GM21526 (cell line): ENCODE measurements at regions not wholly inside any gene's neighbourhood (a gene's known extent, or its start where the extent isn't known, plus 50 kb on each side); places are given as distances from the start of the nearest gene placed in this dataset.
"Not testable (repeated sequence)": the region's sequence is repeated elsewhere in the genome, so short reads cannot be mapped to it uniquely, and the experiment has no call there.

Experiments used
- ATAC-seq: cut with Tn5 transposase; IDR thresholded peaks from one replicate; pipeline ENCODE4 v1.9.1; 2021; ENCODE audit warnings: moderate library complexity; ENCODE audit not compliant: unreplicated experiment, low FRiP score

- no peak for ATAC-seq
Observed at GRCh38 chr17:72462407-72462806, 341.6 kb downstream of the SOX9 start.

GRCh38 chr17:72462814-72463213 lies 342.0 kb downstream of the SOX9 start:
- no peak for ATAC-seq

GRCh38 chr17:72463287-72464102 lies 342.7 kb downstream of the SOX9 start:
- ATAC-seq, result no peak

- not testable (repeated sequence) for ATAC-seq
Observed at GRCh38 chr17:72464221-72464620, 343.4 kb downstream of the SOX9 start.

- no peak for ATAC-seq
Observed at GRCh38 chr17:72465191-72466024, 344.6 kb downstream of the SOX9 start.

- ATAC-seq, result peak; percentile 83
Observed at GRCh38 chr17:72466199-72466598, 345.4 kb downstream of the SOX9 start.

GRCh38 chr17:72466606-72467005 lies 345.8 kb downstream of the SOX9 start:
- ATAC-seq, result peak; percentile 8

- no peak for ATAC-seq
Observed at GRCh38 chr17:72467841-72468653, 347.2 kb downstream of the SOX9 start.

- ATAC-seq, result no peak
Observed at GRCh38 chr17:72468841-72469240, 348.0 kb downstream of the SOX9 start.

GRCh38 chr17:72470121-72470705 lies 349.4 kb downstream of the SOX9 start:
- ATAC-seq, result no peak

- ATAC-seq, result no peak
Observed at GRCh38 chr17:72470734-72471133, 349.9 kb downstream of the SOX9 start.

GRCh38 chr17:72471296-72471695 lies 350.5 kb downstream of the SOX9 start:
- no peak for ATAC-seq

- ATAC-seq, result no peak
Observed at GRCh38 chr17:72472106-72472505, 351.3 kb downstream of the SOX9 start.

- not testable (repeated sequence) for ATAC-seq
Observed at GRCh38 chr17:72472853-72473390, 352.1 kb downstream of the SOX9 start.

GRCh38 chr17:72474243-72474642 lies 353.4 kb downstream of the SOX9 start:
- ATAC-seq, result no peak

- ATAC-seq, result no peak
Observed at GRCh38 chr17:72474719-72475477, 354.1 kb downstream of the SOX9 start.

GRCh38 chr17:72476134-72476533 lies 355.3 kb downstream of the SOX9 start:
- ATAC-seq, result no peak

GRCh38 chr17:72476575-72476986 lies 355.8 kb downstream of the SOX9 start:
- no peak for ATAC-seq

GRCh38 chr17:72477491-72477890 lies 356.7 kb downstream of the SOX9 start:
- ATAC-seq, result no peak
